Tibial nerve (tissue), 4 donors: ENCODE measurements at regions not wholly inside any gene's neighbourhood (a gene's known extent, or its start where the extent isn't known, plus 50 kb on each side); places are given as distances from the start of the nearest gene placed in this dataset.

ENCODE experiments used
- EP300 ChIP-seq, 2 donors: sonication (generic); formaldehyde crosslinking; IDR thresholded peaks; one replicate each; pipeline ENCODE4 v1.6.1; 2017; ENCODE audit warnings: antibody characterized with exemption in 2 of 2, mild to moderate bottlenecking in 1 of 2
- TF ChIP-seq, protein P1 (sequence below), 5 experiments: fragments of 200-600 bp in 3 of 5; fragments of 450-650 bp in 2 of 5; sonication (generic) in 3 of 5; IDR thresholded peaks; one replicate each; pipeline ENCODE4 v1.5.1; 2016 to 2019; ENCODE audit warnings: antibody characterized with exemption in 5 of 5, mild to moderate bottlenecking in 3 of 5, moderate library complexity in 2 of 5

DNA sequence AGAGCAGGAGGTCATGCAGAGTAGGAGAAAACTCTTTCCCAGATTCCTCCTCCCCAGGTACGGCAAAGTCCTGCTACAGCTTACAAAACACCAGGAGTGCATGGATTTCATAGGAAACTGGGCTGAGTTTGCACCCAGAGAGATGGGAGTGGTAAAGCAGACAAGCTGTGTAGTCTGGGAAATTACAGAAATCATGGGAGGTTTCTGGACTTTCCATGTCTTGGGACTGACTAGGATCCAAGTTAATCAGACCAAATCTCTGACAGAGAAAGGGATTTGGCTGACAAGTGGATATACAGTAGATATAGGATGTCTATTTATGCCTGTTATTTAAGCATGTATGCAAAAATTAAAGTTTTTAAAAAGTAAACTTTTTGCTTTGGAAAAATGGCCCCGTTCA is 205.4 kb upstream of the ACVR2A start:
- TF ChIP-seq, protein P1, sequence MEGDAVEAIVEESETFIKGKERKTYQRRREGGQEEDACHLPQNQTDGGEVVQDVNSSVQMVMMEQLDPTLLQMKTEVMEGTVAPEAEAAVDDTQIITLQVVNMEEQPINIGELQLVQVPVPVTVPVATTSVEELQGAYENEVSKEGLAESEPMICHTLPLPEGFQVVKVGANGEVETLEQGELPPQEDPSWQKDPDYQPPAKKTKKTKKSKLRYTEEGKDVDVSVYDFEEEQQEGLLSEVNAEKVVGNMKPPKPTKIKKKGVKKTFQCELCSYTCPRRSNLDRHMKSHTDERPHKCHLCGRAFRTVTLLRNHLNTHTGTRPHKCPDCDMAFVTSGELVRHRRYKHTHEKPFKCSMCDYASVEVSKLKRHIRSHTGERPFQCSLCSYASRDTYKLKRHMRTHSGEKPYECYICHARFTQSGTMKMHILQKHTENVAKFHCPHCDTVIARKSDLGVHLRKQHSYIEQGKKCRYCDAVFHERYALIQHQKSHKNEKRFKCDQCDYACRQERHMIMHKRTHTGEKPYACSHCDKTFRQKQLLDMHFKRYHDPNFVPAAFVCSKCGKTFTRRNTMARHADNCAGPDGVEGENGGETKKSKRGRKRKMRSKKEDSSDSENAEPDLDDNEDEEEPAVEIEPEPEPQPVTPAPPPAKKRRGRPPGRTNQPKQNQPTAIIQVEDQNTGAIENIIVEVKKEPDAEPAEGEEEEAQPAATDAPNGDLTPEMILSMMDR (IDR thresholded peaks at IDR 0.05), result no peak
- TF ChIP-seq EP300 (IDR thresholded peaks at IDR 0.05), result no peak
